DMS114 treated with DMSO at 0.1 percent for 48 hours (cell line): ENCODE measurements at regions not wholly inside any gene's neighbourhood (a gene's known extent, or its start where the extent isn't known, plus 50 kb on each side); places are given as distances from the start of the nearest gene placed in this dataset.

ENCODE experiments used
- DNase-seq: peaks from one replicate; lab custom pipeline; 2025; ENCODE audit not compliant: unreplicated experiment; lab: John Stamatoyannopoulos, UW

- DNase-seq: no peak
Measured at GRCh38 chr1:83104558-83104957, 894.4 kb downstream of the TTLL7 start.

GRCh38 chr1:83103341-83103740 is 895.6 kb downstream of the TTLL7 start:
- no peak for DNase-seq

- DNase-seq: no peak
Measured at GRCh38 chr1:83102630-83103071, 896.3 kb downstream of the TTLL7 start.

GRCh38 chr1:83101406-83101805 is 897.5 kb downstream of the TTLL7 start:
- no peak for DNase-seq

GRCh38 chr1:83100133-83100532 is 898.8 kb downstream of the TTLL7 start:
- DNase-seq: no peak

- no peak for DNase-seq
Measured at GRCh38 chr1:83098791-83099190, 900.1 kb downstream of the TTLL7 start.

- DNase-seq: no peak
Measured at GRCh38 chr1:83098131-83098530, 900.8 kb downstream of the TTLL7 start.

GRCh38 chr1:83097715-83098114 is 901.2 kb downstream of the TTLL7 start:
- no peak for DNase-seq

GRCh38 chr1:83095570-83095969 is 903.4 kb downstream of the TTLL7 start:
- DNase-seq: no peak

GRCh38 chr1:83090195-83090594 is 908.7 kb downstream of the TTLL7 start:
- no peak for DNase-seq

GRCh38 chr1:83087851-83088250 is 911.1 kb downstream of the TTLL7 start:
- no peak for DNase-seq

GRCh38 chr1:83086986-83087512 is 911.9 kb downstream of the TTLL7 start:
- DNase-seq: no peak

- DNase-seq: no peak
Measured at GRCh38 chr1:83086346-83086745, 912.6 kb downstream of the TTLL7 start.

GRCh38 chr1:83083589-83084224 is 915.2 kb downstream of the TTLL7 start:
- no peak for DNase-seq

GRCh38 chr1:83077411-83077810 is 921.5 kb downstream of the TTLL7 start:
- DNase-seq: no peak

GRCh38 chr1:83075107-83075506 is 923.8 kb downstream of the TTLL7 start:
- DNase-seq: no peak

GRCh38 chr1:83067954-83068353 is 931.0 kb downstream of the TTLL7 start:
- no peak for DNase-seq

GRCh38 chr1:83065952-83066727 is 932.8 kb downstream of the TTLL7 start:
- DNase-seq: no peak

- DNase-seq: no peak
Measured at GRCh38 chr1:83064589-83065242, 934.2 kb downstream of the TTLL7 start.

GRCh38 chr1:83060651-83061390 is 938.1 kb downstream of the TTLL7 start:
- DNase-seq: no peak

GRCh38 chr1:83060221-83060620 is 938.7 kb downstream of the TTLL7 start:
- no peak for DNase-seq
